Skeletal muscle satellite cell (primary cell): ENCODE measurements at regions not wholly inside any gene's neighbourhood (a gene's known extent, or its start where the extent isn't known, plus 50 kb on each side); places are given as distances from the start of the nearest gene placed in this dataset.

Source experiments
- H3K27me3 ChIP-seq: 2 replicates; pipeline ENCODE4 v1.7.0; 2013; ENCODE audit warnings: low read length; ENCODE audit not compliant: control insufficient read depth, insufficient read depth
- H3K36me3 ChIP-seq: 2 replicates; pipeline ENCODE4 v1.7.0; 2013; ENCODE audit warnings: mild to moderate bottlenecking, control low read depth, low read length; ENCODE audit not compliant: insufficient read depth
- H3K4me1 ChIP-seq: 2 replicates; pipeline ENCODE4 v1.7.0; 2013; ENCODE audit warnings: low read length; ENCODE audit not compliant: control insufficient read depth, insufficient read depth
- H3K4me2 ChIP-seq: 2 replicates; pipeline ENCODE4 v1.7.0; 2013; ENCODE audit warnings: mild to moderate bottlenecking, low read length
- H3K4me3 ChIP-seq: 2 replicates; pipeline ENCODE4 v1.7.0; 2013; ENCODE audit warnings: low read length
- H3K9ac ChIP-seq: 2 replicates; pipeline ENCODE4 v1.7.0; 2013; ENCODE audit warnings: mild to moderate bottlenecking, low read depth, low read length, moderate library complexity
- H3K9me3 ChIP-seq: replicated peaks from 2 replicates; pipeline ENCODE4 v1.7.0; 2013; ENCODE audit warnings: mild to moderate bottlenecking, control low read depth, low read length

GRCh38 chr4:152232271-152232670 lies 303.6 kb downstream of the FBXW7 start:
- Histone ChIP-seq H3K4me1 (no peaks in the 10 kb centered on the region), H3K9me3 (no peaks in the 10 kb centered on the region), H3K4me2 (no peak overlapping the region), H3K27me3 (no peaks in the 10 kb centered on the region), H3K9ac (no peak overlapping the region), H3K36me3 (no peaks in the 10 kb centered on the region), H3K4me3 (no peak overlapping the region)

DNA sequence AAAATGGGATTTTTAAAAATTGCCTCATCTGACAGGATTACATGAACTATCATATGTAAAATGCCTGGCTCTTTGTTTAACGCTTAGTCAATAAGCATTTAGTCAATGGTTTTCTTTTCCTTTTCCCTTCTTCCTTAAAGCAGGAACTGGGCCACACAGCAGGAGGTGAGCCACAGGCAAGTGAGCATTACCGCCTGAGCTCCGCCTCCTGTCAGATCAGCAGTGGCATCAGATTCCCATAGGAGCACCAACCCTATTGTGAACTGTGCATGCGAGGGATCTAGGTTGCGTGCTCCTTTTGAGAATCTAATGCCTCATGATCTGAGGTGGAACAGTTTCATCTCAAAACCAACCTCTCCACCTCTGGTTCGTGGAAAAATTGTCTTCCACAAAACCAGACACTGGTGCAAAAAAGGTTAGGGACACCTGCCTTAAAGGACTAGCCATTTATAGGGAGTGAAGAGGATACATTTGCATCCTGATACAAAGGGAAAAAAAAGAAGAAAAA lies 306.1 kb downstream of the FBXW7 start:
- no peaks in the 10 kb centered on the region for H3K9me3 ChIP-seq
- H3K27me3 ChIP-seq, result no peaks in the 10 kb centered on the region
- no peak overlapping the region for H3K4me2 ChIP-seq
- no peak overlapping the region for H3K9ac ChIP-seq
- H3K4me1 ChIP-seq, result no peaks in the 10 kb centered on the region
- H3K4me3 ChIP-seq, result no peak overlapping the region
- H3K36me3 ChIP-seq, result no peaks in the 10 kb centered on the region

GRCh38 chr4:152225680-152226079 lies 310.2 kb downstream of the FBXW7 start:
- Histone ChIP-seq H3K9ac (no peak overlapping the region), H3K9me3 (no peaks in the 10 kb centered on the region), H3K4me2 (no peak overlapping the region), H3K4me1 (no peaks in the 10 kb centered on the region), H3K27me3 (no peaks in the 10 kb centered on the region), H3K4me3 (no peak overlapping the region), H3K36me3 (no peaks in the 10 kb centered on the region)

DNA sequence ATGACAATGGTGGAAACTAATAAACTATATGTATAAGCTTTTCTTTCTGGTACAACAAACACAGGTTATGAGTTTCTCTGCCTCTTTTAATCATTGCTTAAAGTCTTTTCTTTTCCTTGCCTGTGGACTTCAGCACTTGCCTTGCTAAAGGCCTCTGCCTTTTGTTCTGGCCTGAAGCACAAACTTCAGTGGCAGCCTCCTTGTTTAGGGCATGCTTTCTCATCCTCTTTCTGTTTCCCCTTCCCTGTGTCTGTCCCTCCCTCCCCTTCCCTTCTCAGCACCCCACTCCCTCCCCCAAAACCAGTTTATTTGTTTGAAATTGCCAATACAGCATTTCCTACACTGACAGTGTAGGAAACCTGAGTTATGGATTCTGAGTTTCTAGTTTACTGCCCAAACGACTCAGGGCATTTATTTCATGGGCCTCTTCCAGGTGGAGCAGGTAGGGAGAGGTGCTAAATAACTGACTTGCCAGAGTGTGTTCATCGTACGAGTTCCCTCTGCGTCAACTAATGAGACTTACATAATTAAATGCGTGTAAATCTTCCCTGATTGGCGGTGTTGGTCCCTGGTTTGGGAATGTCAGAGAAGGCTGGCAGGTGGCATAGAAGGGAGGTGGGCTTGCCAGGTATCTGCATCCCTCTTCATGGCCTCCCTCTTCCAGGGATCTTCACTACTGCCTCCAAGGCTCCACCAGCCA lies 311.0 kb downstream of the FBXW7 start:
- H3K27me3 ChIP-seq, result no peaks in the 10 kb centered on the region
- H3K4me3 ChIP-seq, result no peak overlapping the region
- H3K36me3 ChIP-seq, result no peaks in the 10 kb centered on the region
- H3K4me1 ChIP-seq, result no peaks in the 10 kb centered on the region
- H3K4me2 ChIP-seq, result no peak overlapping the region
- H3K9ac ChIP-seq, result no peak overlapping the region
- H3K9me3 ChIP-seq, result no peaks in the 10 kb centered on the region

GRCh38 chr4:152224223-152224622 lies 311.7 kb downstream of the FBXW7 start:
- H3K4me1 ChIP-seq, result no peaks in the 10 kb centered on the region
- H3K4me3 ChIP-seq, result no peak overlapping the region
- H3K36me3 ChIP-seq, result no peaks in the 10 kb centered on the region
- no peak overlapping the region for H3K4me2 ChIP-seq
- no peaks in the 10 kb centered on the region for H3K9me3 ChIP-seq
- no peak overlapping the region for H3K9ac ChIP-seq
- no peaks in the 10 kb centered on the region for H3K27me3 ChIP-seq

DNA sequence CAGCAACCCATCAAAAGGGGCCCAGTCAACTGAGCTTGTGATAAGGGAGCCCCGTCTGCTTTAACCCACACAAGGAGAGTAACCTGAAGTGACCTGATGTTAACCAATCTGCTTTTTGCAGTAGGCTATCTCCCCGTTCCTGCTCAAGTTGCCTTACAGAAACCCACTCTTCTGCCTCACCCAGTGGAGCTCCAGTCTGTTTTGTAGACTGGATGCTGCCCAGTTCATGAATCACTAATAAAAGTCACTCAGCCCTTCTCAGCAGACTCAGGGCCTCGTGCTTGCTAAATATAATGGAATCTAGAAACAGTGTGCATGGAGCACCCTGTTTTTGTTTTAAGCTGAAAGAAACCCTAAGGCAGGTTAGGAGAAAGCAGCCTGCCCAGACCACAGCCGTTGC lies 312.3 kb downstream of the FBXW7 start:
- H3K4me3 ChIP-seq, result no peak overlapping the region
- no peak overlapping the region for H3K9ac ChIP-seq
- H3K4me2 ChIP-seq, result no peak overlapping the region
- no peaks in the 10 kb centered on the region for H3K9me3 ChIP-seq
- H3K27me3 ChIP-seq, result no peaks in the 10 kb centered on the region
- no peaks in the 10 kb centered on the region for H3K4me1 ChIP-seq
- no peaks in the 10 kb centered on the region for H3K36me3 ChIP-seq

DNA sequence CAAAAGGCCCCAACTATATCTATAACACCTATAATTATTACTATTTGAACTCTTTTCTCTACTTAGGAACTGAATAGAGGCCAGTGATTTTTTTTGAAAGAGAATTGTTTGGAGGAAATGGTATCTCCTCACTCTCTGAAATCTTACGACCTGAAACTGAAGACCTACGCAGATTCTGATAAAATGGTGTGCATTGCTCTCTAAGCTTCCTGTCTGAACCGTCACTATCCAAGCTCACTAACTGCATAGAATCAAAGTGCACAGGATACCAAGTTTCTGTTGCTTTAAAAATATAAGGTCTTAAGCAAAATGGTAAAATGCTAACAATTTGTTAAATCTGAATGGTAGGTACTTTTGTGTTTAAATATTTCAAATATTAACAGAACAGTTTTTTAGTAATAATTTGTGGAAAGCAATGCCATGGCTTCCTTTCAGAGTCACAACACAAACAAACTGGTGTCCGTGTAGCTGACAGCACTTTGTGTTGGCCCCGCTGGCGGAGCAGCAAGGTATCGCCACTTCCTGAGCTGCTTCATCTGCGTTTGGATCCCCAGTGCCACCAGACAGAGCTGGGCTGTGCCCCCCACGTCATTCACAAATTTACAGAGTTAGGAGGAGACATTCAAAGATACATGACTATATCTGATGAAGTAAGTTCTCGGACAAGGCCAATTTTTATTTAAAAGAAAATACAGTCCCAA lies 313.9 kb downstream of the FBXW7 start:
- no peaks in the 10 kb centered on the region for H3K4me1 ChIP-seq
- H3K9ac ChIP-seq, result no peak overlapping the region
- H3K4me2 ChIP-seq, result no peak overlapping the region
- H3K27me3 ChIP-seq, result no peaks in the 10 kb centered on the region
- H3K9me3 ChIP-seq, result no peaks in the 10 kb centered on the region
- no peaks in the 10 kb centered on the region for H3K36me3 ChIP-seq
- H3K4me3 ChIP-seq, result no peak overlapping the region

DNA sequence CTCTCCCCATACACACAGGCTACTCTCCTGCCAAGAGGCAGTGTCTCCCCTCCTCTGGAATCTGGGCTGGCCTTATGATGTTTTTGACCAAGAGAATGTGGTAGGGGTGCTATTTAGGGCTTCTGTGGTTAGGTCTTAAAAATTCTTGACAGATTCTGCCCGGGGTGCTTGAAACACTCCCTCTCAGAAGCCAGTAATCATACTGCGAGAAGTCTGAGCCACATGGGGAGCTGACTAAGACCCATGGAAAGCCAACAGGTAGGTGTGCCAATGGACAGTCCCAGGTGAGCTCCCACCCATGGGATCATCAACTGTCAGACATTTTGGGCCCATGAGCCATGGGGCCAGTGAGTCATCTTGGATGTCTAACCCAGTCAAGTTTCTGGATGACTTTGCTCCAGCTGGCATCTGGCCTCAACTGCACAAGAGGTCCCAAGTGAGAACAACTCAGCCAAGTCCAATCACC lies 315.7 kb downstream of the FBXW7 start:
- no peaks in the 10 kb centered on the region for H3K36me3 ChIP-seq
- no peaks in the 10 kb centered on the region for H3K27me3 ChIP-seq
- H3K4me2 ChIP-seq, result no peak overlapping the region
- H3K4me3 ChIP-seq, result no peak overlapping the region
- no peaks in the 10 kb centered on the region for H3K9me3 ChIP-seq
- H3K4me1 ChIP-seq, result no peaks in the 10 kb centered on the region
- H3K9ac ChIP-seq, result no peak overlapping the region

GRCh38 chr4:152218576-152218975 lies 317.3 kb downstream of the FBXW7 start:
- no peaks in the 10 kb centered on the region for H3K4me1 ChIP-seq
- no peak overlapping the region for H3K4me2 ChIP-seq
- H3K9me3 ChIP-seq, result no peaks in the 10 kb centered on the region
- H3K36me3 ChIP-seq, result no peaks in the 10 kb centered on the region
- H3K4me3 ChIP-seq, result no peak overlapping the region
- H3K27me3 ChIP-seq, result peaks cover 3% of the 10 kb centered on the region
- H3K9ac ChIP-seq, result no peak overlapping the region

- no peak overlapping the region for H3K9ac ChIP-seq
- H3K9me3 ChIP-seq, result no peaks in the 10 kb centered on the region
These were observed 318.0 kb downstream of the FBXW7 start for GRCh38 chr4:152217896-152218295.

DNA sequence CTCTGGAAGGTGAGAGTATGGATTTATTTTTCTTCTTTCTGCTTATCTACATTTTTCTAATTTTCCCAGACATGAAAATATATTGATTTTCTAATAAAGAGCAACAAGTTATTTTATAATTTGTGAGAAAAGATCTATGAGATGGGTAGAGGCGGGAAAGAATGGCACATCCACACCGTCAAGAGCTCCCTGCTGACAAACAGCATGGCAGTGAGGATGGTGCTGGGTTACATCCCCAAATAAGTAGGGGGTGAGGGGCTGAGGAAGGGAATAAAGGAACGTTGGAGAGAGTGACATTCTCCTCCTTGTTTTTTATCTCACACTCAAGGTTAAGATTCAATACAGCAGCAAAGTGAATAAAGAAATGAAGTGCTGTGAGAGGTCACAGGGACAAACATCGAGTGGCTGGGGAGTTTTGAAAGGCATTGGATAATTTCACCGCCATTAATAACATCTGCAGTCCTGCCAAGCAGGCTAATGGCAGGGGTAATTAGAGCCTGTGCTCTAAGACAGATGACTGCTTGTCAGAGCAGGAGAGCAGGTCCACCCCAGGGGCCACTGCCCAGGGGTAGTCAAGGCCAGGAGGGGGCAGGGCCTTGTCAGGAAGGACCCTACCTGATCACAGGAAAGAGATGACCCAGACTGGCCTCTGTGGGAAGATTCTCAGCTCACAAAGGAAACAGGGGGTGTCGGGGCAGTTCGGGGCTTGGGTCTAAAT lies 323.8 kb downstream of the FBXW7 start:
- Histone ChIP-seq H3K27me3 (peaks cover 12% of the 10 kb centered on the region), H3K4me1 (no peaks in the 10 kb centered on the region), H3K4me2 (no peak overlapping the region), H3K9me3 (no peaks in the 10 kb centered on the region), H3K36me3 (no peaks in the 10 kb centered on the region), H3K4me3 (no peak overlapping the region), H3K9ac (no peak overlapping the region)

More at GRCh38 chr4:152217896-152218295, 318.0 kb downstream of the FBXW7 start:
- H3K4me3 ChIP-seq, result no peak overlapping the region
- H3K4me1 ChIP-seq, result no peaks in the 10 kb centered on the region
- H3K36me3 ChIP-seq, result no peaks in the 10 kb centered on the region
- no peak overlapping the region for H3K4me2 ChIP-seq
- H3K27me3 ChIP-seq, result peaks cover 3% of the 10 kb centered on the region
